Trophoblast cell (in vitro differentiated cells and primary cell): ENCODE measurements at regions not wholly inside any gene's neighbourhood (a gene's known extent, or its start where the extent isn't known, plus 50 kb on each side); places are given as distances from the start of the nearest gene placed in this dataset.

ENCODE experiments used
- DNase-seq, 2 donors: peaks; one replicate each; pipeline ENCODE4 v3.0.0-alpha.2; 2016
- H2AFZ ChIP-seq: 2 replicates; pipeline ENCODE4 v1.6.1; 2013; ENCODE audit warnings: low read length, moderate library complexity, mild to moderate bottlenecking; ENCODE audit not compliant: insufficient read depth, poor library complexity
- H2AK5ac ChIP-seq: 2 replicates; pipeline ENCODE4 v1.6.1; 2013; ENCODE audit warnings: mild to moderate bottlenecking, low read length
- H2BK120ac ChIP-seq: 2 replicates; pipeline ENCODE4 v1.6.1; 2013; ENCODE audit warnings: low read length, mild to moderate bottlenecking, moderate library complexity; ENCODE audit not compliant: insufficient read depth, poor library complexity
- H2BK12ac ChIP-seq: 2 replicates; pipeline ENCODE4 v1.6.1; 2013; ENCODE audit warnings: mild to moderate bottlenecking, low read length, moderate library complexity
- H2BK5ac ChIP-seq: 2 replicates; pipeline ENCODE4 v1.6.1; 2013; ENCODE audit warnings: low read length, low read depth, moderate library complexity, mild to moderate bottlenecking; ENCODE audit not compliant: poor library complexity
- H3K14ac ChIP-seq: 2 replicates; pipeline ENCODE4 v1.6.1; 2013; ENCODE audit warnings: mild to moderate bottlenecking, low read length
- H3K18ac ChIP-seq: 2 replicates; pipeline ENCODE4 v1.6.1; 2013; ENCODE audit warnings: mild to moderate bottlenecking, low read length
- H3K23ac ChIP-seq: 2 replicates; pipeline ENCODE4 v1.6.1; 2013; ENCODE audit warnings: low read length
- H3K27ac ChIP-seq: 2 replicates; pipeline ENCODE4 v1.5.1; 2013; ENCODE audit warnings: low read depth, mild to moderate bottlenecking, inconsistent platforms, low read length, moderate library complexity
- H3K27me3 ChIP-seq: 2 replicates; pipeline ENCODE4 v1.6.1; 2013; ENCODE audit warnings: inconsistent platforms, mild to moderate bottlenecking, low read length, moderate library complexity; ENCODE audit not compliant: insufficient read depth
- H3K36me3 ChIP-seq, 2 experiments: 1 replicate in 1 of 2; 2 replicates in 1 of 2; pipeline ENCODE4 v1.6.1; 2013; ENCODE audit warnings: low read length in 2 of 2, mild to moderate bottlenecking in 2 of 2, moderate library complexity in 1 of 2; ENCODE audit not compliant: insufficient read depth in 2 of 2, control insufficient read depth in 1 of 2
- H3K4ac ChIP-seq: 2 replicates; pipeline ENCODE4 v1.6.1; 2013; ENCODE audit warnings: low read depth, mild to moderate bottlenecking, low read length, moderate library complexity
- H3K4me1 ChIP-seq, 2 experiments: 1 replicate in 1 of 2; 2 replicates in 1 of 2; pipeline ENCODE4 v1.6.1; 2013; ENCODE audit warnings: low read length in 2 of 2, mild to moderate bottlenecking in 2 of 2, moderate library complexity in 1 of 2; ENCODE audit not compliant: insufficient read depth in 2 of 2, control insufficient read depth in 1 of 2
- H3K4me2 ChIP-seq: 2 replicates; pipeline ENCODE4 v1.6.1; 2013; ENCODE audit warnings: inconsistent platforms, mild to moderate bottlenecking, low read length, moderate library complexity
- H3K4me3 ChIP-seq: 2 replicates; pipeline ENCODE4 v1.5.1; 2013; ENCODE audit warnings: mild to moderate bottlenecking, low read depth, low read length, inconsistent platforms
- H3K79me1 ChIP-seq: one replicate; pipeline ENCODE4 v1.6.1; 2013; ENCODE audit warnings: low read length
- H3K79me2 ChIP-seq: 2 replicates; pipeline ENCODE4 v1.6.1; 2013; ENCODE audit warnings: low read length, mild to moderate bottlenecking; ENCODE audit not compliant: control insufficient read depth, insufficient read depth, poor library complexity
- H3K9ac ChIP-seq: 2 replicates; pipeline ENCODE4 v1.6.1; 2013; ENCODE audit warnings: mild to moderate bottlenecking, low read length
- H3K9me3 ChIP-seq: 2 replicates; pipeline ENCODE4 v1.6.1; 2013; ENCODE audit warnings: low read depth, mild to moderate bottlenecking, control low read depth, inconsistent platforms, low read length; ENCODE audit not compliant: insufficient read depth
- H4K12ac ChIP-seq: 2 replicates; pipeline ENCODE4 v1.6.1; 2013; ENCODE audit warnings: low read depth, mild to moderate bottlenecking, low read length, moderate library complexity
- H4K8ac ChIP-seq: 2 replicates; pipeline ENCODE4 v1.6.1; 2013; ENCODE audit warnings: low read depth, mild to moderate bottlenecking, low read length, moderate library complexity
- H4K91ac ChIP-seq: one replicate; pipeline ENCODE4 v1.6.1; 2013; ENCODE audit warnings: low read depth, mild to moderate bottlenecking, low read length, moderate library complexity
- WGBS: extraction: QIAGEN DNeasy Blood & Tissue Kit; methylation state at CpG from one replicate; pipeline ENCODE4 v1.1.7; 2013; ENCODE audit warnings: missing lambda C conversion rate; ENCODE audit not compliant: insufficient read length, insufficient coverage; ENCODE audit errors: extremely low coverage; 5-methylcytosine and 5-hydroxymethylcytosine counted together

GRCh38 chr7:69177461-69177861 is 420.8 kb upstream of the AUTS2 start:
- Histone ChIP-seq H3K36me3 (no peaks in the 10 kb centered on the region), H3K4me3 (no peak overlapping the region), H3K27ac (no peak overlapping the region), H3K23ac (no peak overlapping the region), H2BK5ac (no peak overlapping the region), H3K4me1 (no peaks in the 10 kb centered on the region), H4K8ac (no peak overlapping the region), H2AK5ac (no peak overlapping the region), H4K91ac (no peak overlapping the region), H2AFZ (no peak overlapping the region), H3K79me2 (no peaks in the 10 kb centered on the region), H3K18ac (no peak overlapping the region), H3K9ac (no peak overlapping the region), H3K27me3 (no peaks in the 10 kb centered on the region), H3K4me2 (no peak overlapping the region), H3K79me1 (no peaks in the 10 kb centered on the region), H3K9me3 (peaks cover 3% of the 10 kb centered on the region), H2BK12ac (no peak overlapping the region), H3K14ac (no peak overlapping the region), H3K4ac (no peak overlapping the region), H2BK120ac (no peak overlapping the region), H4K12ac (no peak overlapping the region)
- no CpG with 5 or more reads among the region's 5 CpGs for WGBS
- DNase-seq: no peak

GRCh38 chr7:69177941-69178494 is 420.3 kb upstream of the AUTS2 start:
- Histone ChIP-seq H3K4ac (no peak overlapping the region), H3K9me3 (peaks cover 3% of the 10 kb centered on the region), H3K79me2 (no peaks in the 10 kb centered on the region), H2BK120ac (no peak overlapping the region), H3K36me3 (no peaks in the 10 kb centered on the region), H4K91ac (no peak overlapping the region), H2BK5ac (no peak overlapping the region), H3K4me1 (no peaks in the 10 kb centered on the region), H3K4me2 (no peak overlapping the region), H3K18ac (no peak overlapping the region), H3K9ac (no peak overlapping the region), H3K79me1 (no peaks in the 10 kb centered on the region), H3K14ac (no peak overlapping the region), H3K23ac (no peak overlapping the region), H2AK5ac (no peak overlapping the region), H3K4me3 (no peak overlapping the region), H2AFZ (no peak overlapping the region), H4K12ac (no peak overlapping the region), H3K27me3 (no peaks in the 10 kb centered on the region), H3K27ac (no peak overlapping the region), H4K8ac (no peak overlapping the region), H2BK12ac (no peak overlapping the region)
- WGBS: no CpG with 5 or more reads among the region's 9 CpGs
- DNase-seq: no peak

GRCh38 chr7:69180662-69181061 is 417.6 kb upstream of the AUTS2 start:
- no CpG with 5 or more reads among the region's 1 CpG for WGBS
- H2AFZ ChIP-seq: no peak overlapping the region

GRCh38 chr7:69182596-69183467 is 415.4 kb upstream of the AUTS2 start:
- DNase-seq: no peak
- H3K9me3 ChIP-seq: no peaks in the 10 kb centered on the region
- no CpG with 5 or more reads among the region's 6 CpGs for WGBS
- no peak overlapping the region for H3K27ac ChIP-seq
- H3K23ac ChIP-seq: no peak overlapping the region
- H3K27me3 ChIP-seq: no peaks in the 10 kb centered on the region
- no peak overlapping the region for H2BK5ac ChIP-seq
- no peak overlapping the region for H2AFZ ChIP-seq
- H3K4me1 ChIP-seq: no peaks in the 10 kb centered on the region
- no peak overlapping the region for H3K4ac ChIP-seq
- no peak overlapping the region for H2BK120ac ChIP-seq
- H3K4me3 ChIP-seq: no peak overlapping the region
- no peaks in the 10 kb centered on the region for H3K36me3 ChIP-seq
- no peak overlapping the region for H3K18ac ChIP-seq
- H4K12ac ChIP-seq: no peak overlapping the region
- H2BK12ac ChIP-seq: no peak overlapping the region
- no peak overlapping the region for H3K4me2 ChIP-seq
- no peak overlapping the region for H4K91ac ChIP-seq
- H4K8ac ChIP-seq: no peak overlapping the region
- H3K14ac ChIP-seq: no peak overlapping the region
- H2AK5ac ChIP-seq: no peak overlapping the region
- no peak overlapping the region for H3K9ac ChIP-seq
- no peaks in the 10 kb centered on the region for H3K79me2 ChIP-seq
- H3K79me1 ChIP-seq: no peaks in the 10 kb centered on the region

More at GRCh38 chr7:69180662-69181061, 417.6 kb upstream of the AUTS2 start:
- Histone ChIP-seq H2BK120ac (no peak overlapping the region), H2AK5ac (no peak overlapping the region), H3K4ac (no peak overlapping the region), H3K9me3 (peaks cover 2% of the 10 kb centered on the region), H3K79me2 (no peaks in the 10 kb centered on the region), H3K79me1 (no peaks in the 10 kb centered on the region), H3K9ac (no peak overlapping the region), H3K36me3 (no peaks in the 10 kb centered on the region), H4K91ac (no peak overlapping the region), H3K4me2 (no peak overlapping the region), H3K23ac (no peak overlapping the region), H3K27ac (no peak overlapping the region), H3K4me1 (no peaks in the 10 kb centered on the region), H2BK12ac (no peak overlapping the region), H3K27me3 (no peaks in the 10 kb centered on the region), H3K18ac (no peak overlapping the region), H3K14ac (no peak overlapping the region), H4K12ac (no peak overlapping the region), H4K8ac (no peak overlapping the region), H3K4me3 (no peak overlapping the region), H2BK5ac (no peak overlapping the region)
- no peak for DNase-seq
